Esophagus muscularis mucosa (tissue), 4 donors: ENCODE measurements at regions not wholly inside any gene's neighbourhood (a gene's known extent, or its start where the extent isn't known, plus 50 kb on each side); places are given as distances from the start of the nearest gene placed in this dataset.

Experiments used
- DNase-seq: peaks from one replicate; pipeline ENCODE4 v3.0.0-alpha.2; 2017; ENCODE audit errors: extremely low spot score
- H3K27ac ChIP-seq, 4 donors: fragments of 200-600 bp; sonication (generic); replicated peaks in 1 of 4; 1 replicate in 3 of 4; 2 replicates in 1 of 4; pipeline ENCODE4 v1.5.1; 2016 to 2019; ENCODE audit warnings: mild to moderate bottlenecking in 1 of 4
- H3K27me3 ChIP-seq, 4 donors: fragments of 200-600 bp; sonication (generic); one replicate each; pipeline versions ENCODE4 v1.5.1 to v1.6.0; 2016 to 2019
- H3K36me3 ChIP-seq, 4 donors: fragments of 200-600 bp; sonication (generic); one replicate each; pipeline ENCODE4 v1.5.1; 2016 to 2019
- H3K4me1 ChIP-seq, 4 donors: fragments of 200-600 bp; sonication (generic); one replicate each; pipeline ENCODE4 v1.5.1; 2016 to 2019
- H3K4me3 ChIP-seq, 4 donors: fragments of 200-600 bp; sonication (generic); 1 replicate in 2 of 4; 2 replicates in 2 of 4; pipeline ENCODE4 v1.5.1; 2016 to 2019; ENCODE audit warnings: mild to moderate bottlenecking in 4 of 4, moderate library complexity in 1 of 4
- H3K9me3 ChIP-seq, 4 donors: fragments of 200-600 bp; sonication (generic); 1 replicate in 3 of 4; 2 replicates in 1 of 4; pipeline ENCODE4 v1.5.1; 2016 to 2019
- EP300 ChIP-seq: sonication (generic); formaldehyde crosslinking; IDR thresholded peaks from one replicate; pipeline ENCODE4 v1.6.1; 2017; ENCODE audit warnings: antibody characterized with exemption
- POLR2A ChIP-seq: fragments of 450-650 bp; IDR thresholded peaks from one replicate; pipeline ENCODE4 v1.6.1; 2017; ENCODE audit warnings: antibody characterized with exemption, moderate library complexity, mild to moderate bottlenecking, low read depth
- POLR2AphosphoS5 ChIP-seq, 2 donors: sonication (generic); formaldehyde crosslinking; IDR thresholded peaks; one replicate each; pipeline ENCODE4 v1.6.1; 2017; ENCODE audit warnings: antibody characterized with exemption in 2 of 2
- WGBS: methylation state at CpG from one replicate; pipeline ENCODE4 v1.1.5; 2018; 5-methylcytosine and 5-hydroxymethylcytosine counted together
- intact Hi-C: fragments of 100-400 bp; cut with DNase I; formaldehyde crosslinking; loops from one replicate; pipeline ENCODE4 v1.15.1; 2023
- TF ChIP-seq, protein P1 (sequence below), 3 experiments: fragments of 200-600 bp in 2 of 3; fragments of 450-650 bp in 1 of 3; sonication (generic) in 2 of 3; IDR thresholded peaks; one replicate each; pipeline ENCODE4 v1.5.1; 2017 to 2019; ENCODE audit warnings: antibody characterized with exemption in 3 of 3, mild to moderate bottlenecking in 2 of 3, moderate library complexity in 1 of 3

- 40% methylated on average over 4 of the region's 4 CpGs for WGBS
- H3K4me3 ChIP-seq = no peak overlapping the region
- no peak overlapping the region for H3K27ac ChIP-seq
- TF ChIP-seq EP300 (no peak), POLR2A (no peak), POLR2AphosphoS5 (IDR thresholded peaks at IDR 0.05) (no peak)
- TF ChIP-seq, protein P1, sequence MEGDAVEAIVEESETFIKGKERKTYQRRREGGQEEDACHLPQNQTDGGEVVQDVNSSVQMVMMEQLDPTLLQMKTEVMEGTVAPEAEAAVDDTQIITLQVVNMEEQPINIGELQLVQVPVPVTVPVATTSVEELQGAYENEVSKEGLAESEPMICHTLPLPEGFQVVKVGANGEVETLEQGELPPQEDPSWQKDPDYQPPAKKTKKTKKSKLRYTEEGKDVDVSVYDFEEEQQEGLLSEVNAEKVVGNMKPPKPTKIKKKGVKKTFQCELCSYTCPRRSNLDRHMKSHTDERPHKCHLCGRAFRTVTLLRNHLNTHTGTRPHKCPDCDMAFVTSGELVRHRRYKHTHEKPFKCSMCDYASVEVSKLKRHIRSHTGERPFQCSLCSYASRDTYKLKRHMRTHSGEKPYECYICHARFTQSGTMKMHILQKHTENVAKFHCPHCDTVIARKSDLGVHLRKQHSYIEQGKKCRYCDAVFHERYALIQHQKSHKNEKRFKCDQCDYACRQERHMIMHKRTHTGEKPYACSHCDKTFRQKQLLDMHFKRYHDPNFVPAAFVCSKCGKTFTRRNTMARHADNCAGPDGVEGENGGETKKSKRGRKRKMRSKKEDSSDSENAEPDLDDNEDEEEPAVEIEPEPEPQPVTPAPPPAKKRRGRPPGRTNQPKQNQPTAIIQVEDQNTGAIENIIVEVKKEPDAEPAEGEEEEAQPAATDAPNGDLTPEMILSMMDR (IDR thresholded peaks at IDR 0.05) = no peak
- no peaks in the 10 kb centered on the region for H3K27me3 ChIP-seq
- no peaks in the 10 kb centered on the region for H3K9me3 ChIP-seq
- DNase-seq = no peak
- no peaks in the 10 kb centered on the region for H3K36me3 ChIP-seq
- H3K4me1 ChIP-seq = no peaks in the 10 kb centered on the region
- intact Hi-C loops = no loop called here
Measured at GRCh38 chr14:27253966-27254365, 656.1 kb upstream of the NOVA1 start.

DNA sequence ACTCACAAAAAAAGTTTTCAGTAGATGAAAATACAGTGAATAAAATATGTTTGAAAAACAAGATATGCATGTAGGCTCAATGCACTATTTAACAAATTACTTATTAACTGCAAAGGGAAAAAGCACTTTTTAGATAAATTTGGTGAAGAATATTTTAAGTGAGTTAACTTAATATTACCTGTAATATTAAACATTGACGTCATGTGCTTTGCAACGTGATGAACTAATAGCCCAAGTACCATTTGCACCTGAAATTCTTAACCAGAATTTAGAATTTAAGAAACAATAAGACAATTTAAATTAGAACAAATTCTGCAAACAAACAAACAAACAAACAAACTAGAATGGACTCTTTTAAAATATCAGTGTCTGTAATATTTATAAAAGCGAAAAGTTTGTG, 659.0 kb upstream of the NOVA1 start:
- Histone ChIP-seq H3K9me3 (no peaks in the 10 kb centered on the region), H3K27me3 (no peaks in the 10 kb centered on the region), H3K4me3 (no peak overlapping the region), H3K27ac (no peak overlapping the region), H3K36me3 (no peaks in the 10 kb centered on the region), H3K4me1 (no peaks in the 10 kb centered on the region)
- 93% methylated on average over 3 of the region's 3 CpGs for WGBS
- no peak for DNase-seq
- intact Hi-C loops = no loop called here
- TF ChIP-seq POLR2AphosphoS5 (IDR thresholded peaks at IDR 0.05) (no peak), EP300 (no peak)
- TF ChIP-seq, protein P1 (IDR thresholded peaks at IDR 0.05) = no peak

DNA sequence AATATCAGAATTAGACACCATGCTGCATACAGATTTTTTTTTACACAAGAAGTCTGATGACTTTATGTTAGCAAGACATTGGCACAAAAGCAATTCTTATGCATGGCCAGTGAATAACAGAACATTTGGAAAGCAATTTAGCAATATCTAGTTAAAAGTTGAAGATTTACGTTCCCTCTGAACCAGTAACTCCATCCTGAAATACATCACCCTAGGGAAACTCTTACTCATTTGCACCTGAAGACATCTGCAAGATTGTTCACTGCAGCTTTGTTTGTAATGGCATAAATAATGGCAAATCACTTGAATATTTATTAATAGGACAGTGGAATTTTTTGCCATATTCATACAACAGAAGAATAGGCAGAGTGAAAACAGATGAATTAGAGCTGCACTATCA, 670.0 kb upstream of the NOVA1 start:
- no peak for DNase-seq
- H3K4me1 ChIP-seq = no peaks in the 10 kb centered on the region
- no peaks in the 10 kb centered on the region for H3K36me3 ChIP-seq
- no peaks in the 10 kb centered on the region for H3K27me3 ChIP-seq
- TF ChIP-seq, protein P1 (IDR thresholded peaks at IDR 0.05) = no peak
- TF ChIP-seq POLR2A (no peak), EP300 (no peak), POLR2AphosphoS5 (IDR thresholded peaks at IDR 0.05) (no peak)
- H3K4me3 ChIP-seq = no peak overlapping the region
- WGBS = 58% methylated on average over 1 of the region's 1 CpG
- intact Hi-C loops = no loop called here
- H3K27ac ChIP-seq = no peak overlapping the region
- H3K9me3 ChIP-seq = no peaks in the 10 kb centered on the region

GRCh38 chr14:27270716-27271115, 672.9 kb upstream of the NOVA1 start:
- H3K4me1 ChIP-seq = no peaks in the 10 kb centered on the region
- intact Hi-C loops = no loop called here
- 64% methylated on average over 6 of the region's 6 CpGs for WGBS
- TF ChIP-seq POLR2A (no peak), POLR2AphosphoS5 (IDR thresholded peaks at IDR 0.05) (no peak), EP300 (no peak)
- TF ChIP-seq, protein P1 (IDR thresholded peaks at IDR 0.05) = no peak
- H3K27ac ChIP-seq = no peak overlapping the region
- H3K36me3 ChIP-seq = no peaks in the 10 kb centered on the region
- no peaks in the 10 kb centered on the region for H3K27me3 ChIP-seq
- H3K4me3 ChIP-seq = no peak overlapping the region
- no peaks in the 10 kb centered on the region for H3K9me3 ChIP-seq
- DNase-seq = no peak

DNA sequence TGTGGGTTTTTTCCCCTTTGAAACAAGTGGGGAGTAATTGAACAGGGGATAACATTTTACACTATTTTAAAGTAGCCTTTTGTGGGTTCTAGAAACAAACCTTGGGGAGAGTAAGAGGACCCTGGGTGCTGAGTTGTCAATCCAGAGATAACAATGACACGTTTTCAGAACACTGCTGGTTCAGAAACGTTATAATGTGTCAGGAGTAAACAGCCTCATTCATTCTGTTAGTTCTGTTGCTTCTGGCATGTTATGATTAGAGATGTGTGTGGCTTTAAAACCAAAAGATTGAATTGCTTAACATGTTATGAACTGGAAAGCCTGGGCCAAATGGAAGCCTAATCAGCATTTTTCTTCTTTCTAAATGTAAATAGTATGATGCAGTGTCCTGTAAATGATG, 680.5 kb upstream of the NOVA1 start:
- TF ChIP-seq, protein P1 (IDR thresholded peaks at IDR 0.05) = no peak
- no peak for TF ChIP-seq EP300
- no peak for TF ChIP-seq POLR2AphosphoS5 (IDR thresholded peaks at IDR 0.05)
- no peak for TF ChIP-seq POLR2A
- no peaks in the 10 kb centered on the region for H3K36me3 ChIP-seq
- H3K27me3 ChIP-seq = no peaks in the 10 kb centered on the region
- H3K9me3 ChIP-seq = no peaks in the 10 kb centered on the region
- DNase-seq = no peak
- no peak overlapping the region for H3K27ac ChIP-seq
- H3K4me1 ChIP-seq = no peaks in the 10 kb centered on the region
- no peak overlapping the region for H3K4me3 ChIP-seq
- 13% methylated on average over 2 of the region's 2 CpGs for WGBS
- intact Hi-C loops = no loop called here
